ENCODE measurements at regions not wholly inside any gene's neighbourhood (a gene's known extent, or its start where the extent isn't known, plus 50 kb on each side); places are given as distances from the start of the nearest gene placed in this dataset.

DNA sequence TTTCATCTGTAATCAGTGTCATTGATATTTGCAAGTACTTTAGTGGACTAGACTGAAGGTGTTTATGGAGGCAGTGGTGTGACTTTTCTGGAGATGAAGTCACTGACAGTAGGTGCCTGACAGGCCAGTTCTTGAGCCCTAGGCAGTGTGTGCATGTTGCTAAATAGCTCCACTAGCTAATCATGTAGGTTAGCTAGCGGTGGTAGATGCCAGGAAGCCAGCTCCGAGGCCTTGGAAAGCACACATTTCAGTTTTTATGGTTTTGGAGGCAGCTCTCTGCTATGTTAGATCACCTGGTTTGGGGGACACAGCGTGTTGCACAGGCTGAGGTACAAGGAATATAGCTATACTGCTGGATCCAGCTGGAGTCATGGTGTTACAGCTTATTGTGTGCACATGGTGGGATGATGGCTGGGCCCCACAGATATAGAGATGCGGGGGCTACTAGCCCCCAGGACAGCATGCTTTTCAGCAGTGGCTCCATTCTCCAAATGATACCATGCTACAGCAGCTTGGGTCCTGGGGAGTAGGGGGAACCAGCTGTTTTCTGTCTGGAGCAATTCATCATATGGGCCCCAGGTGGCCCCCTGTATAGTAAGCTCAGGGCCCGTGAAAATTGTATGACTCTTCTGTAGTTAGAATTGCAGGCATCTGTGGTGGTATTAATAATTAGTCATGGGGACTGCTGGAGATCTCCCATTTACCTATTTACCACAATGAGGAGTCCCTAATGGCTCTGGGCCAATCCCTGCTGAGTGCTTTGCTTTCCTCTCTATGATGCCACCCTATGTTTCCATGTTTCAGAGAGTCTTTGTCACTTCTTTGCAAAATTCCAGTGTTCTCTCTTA lies 367.2 kb upstream of the LMO3 start:
- H3K4me3 ChIP-seq (ENCODE audit: low read depth, low read length) = no peak overlapping the region
- TF ChIP-seq, protein P1, sequence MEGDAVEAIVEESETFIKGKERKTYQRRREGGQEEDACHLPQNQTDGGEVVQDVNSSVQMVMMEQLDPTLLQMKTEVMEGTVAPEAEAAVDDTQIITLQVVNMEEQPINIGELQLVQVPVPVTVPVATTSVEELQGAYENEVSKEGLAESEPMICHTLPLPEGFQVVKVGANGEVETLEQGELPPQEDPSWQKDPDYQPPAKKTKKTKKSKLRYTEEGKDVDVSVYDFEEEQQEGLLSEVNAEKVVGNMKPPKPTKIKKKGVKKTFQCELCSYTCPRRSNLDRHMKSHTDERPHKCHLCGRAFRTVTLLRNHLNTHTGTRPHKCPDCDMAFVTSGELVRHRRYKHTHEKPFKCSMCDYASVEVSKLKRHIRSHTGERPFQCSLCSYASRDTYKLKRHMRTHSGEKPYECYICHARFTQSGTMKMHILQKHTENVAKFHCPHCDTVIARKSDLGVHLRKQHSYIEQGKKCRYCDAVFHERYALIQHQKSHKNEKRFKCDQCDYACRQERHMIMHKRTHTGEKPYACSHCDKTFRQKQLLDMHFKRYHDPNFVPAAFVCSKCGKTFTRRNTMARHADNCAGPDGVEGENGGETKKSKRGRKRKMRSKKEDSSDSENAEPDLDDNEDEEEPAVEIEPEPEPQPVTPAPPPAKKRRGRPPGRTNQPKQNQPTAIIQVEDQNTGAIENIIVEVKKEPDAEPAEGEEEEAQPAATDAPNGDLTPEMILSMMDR (IDR thresholded peaks at IDR 0.05; ENCODE audit: borderline replicate concordance, insufficient read depth, low read depth, low read length) = no peak

DNA sequence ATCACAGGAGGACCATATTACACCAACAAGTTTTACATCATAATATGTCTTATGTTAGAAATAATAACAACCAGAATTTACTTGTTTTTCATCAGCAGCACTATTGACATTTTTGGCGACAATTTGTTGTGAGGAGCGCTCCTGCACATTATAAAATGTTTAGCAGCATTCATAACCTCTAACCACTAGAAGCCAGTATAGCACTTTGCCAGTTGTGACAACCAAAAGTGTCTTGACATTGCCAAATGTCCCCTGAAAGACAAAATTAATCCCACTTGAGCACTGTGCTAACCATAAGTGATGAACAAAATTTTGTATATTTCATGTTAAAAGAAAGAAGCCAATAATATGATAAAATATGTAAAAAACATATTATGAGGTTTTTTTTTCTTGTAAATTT lies 356.9 kb upstream of the LMO3 start:
- no peak overlapping the region for H3K4me3 ChIP-seq (ENCODE audit: low read depth, low read length)
- TF ChIP-seq, protein P1 (IDR thresholded peaks at IDR 0.05; ENCODE audit: borderline replicate concordance, insufficient read depth, low read depth, low read length) = no peak

DNA sequence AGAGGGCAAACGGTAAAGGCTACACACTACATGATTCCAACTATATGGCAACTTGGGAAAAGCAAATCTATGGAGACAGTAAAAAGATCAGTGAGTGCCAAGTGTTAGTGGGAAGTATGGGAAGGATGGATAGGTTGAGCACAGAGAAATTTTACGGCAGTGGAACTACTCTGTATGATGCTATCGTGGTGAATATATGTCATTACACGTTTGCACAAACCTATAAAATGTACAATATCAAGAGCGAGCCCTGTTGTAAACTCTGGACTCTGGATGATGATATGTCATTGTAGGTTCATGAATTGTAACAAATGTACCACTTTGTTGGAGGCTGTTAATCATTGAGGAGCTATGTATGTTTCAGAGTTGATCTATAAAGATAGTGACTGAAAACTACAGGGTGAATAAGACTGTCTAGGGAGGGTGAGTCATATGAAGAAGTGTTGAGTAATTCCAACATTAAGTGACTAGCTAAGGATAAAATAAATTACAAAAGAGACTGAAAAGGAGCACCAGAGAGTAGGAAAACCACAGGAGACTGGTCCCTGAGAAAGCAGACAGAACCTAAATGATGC lies 349.2 kb upstream of the LMO3 start:
- no peak overlapping the region for H3K4me3 ChIP-seq (ENCODE audit: low read depth, low read length)
- TF ChIP-seq, protein P1 (IDR thresholded peaks at IDR 0.05; ENCODE audit: borderline replicate concordance, insufficient read depth, low read depth, low read length) = no peak

DNA sequence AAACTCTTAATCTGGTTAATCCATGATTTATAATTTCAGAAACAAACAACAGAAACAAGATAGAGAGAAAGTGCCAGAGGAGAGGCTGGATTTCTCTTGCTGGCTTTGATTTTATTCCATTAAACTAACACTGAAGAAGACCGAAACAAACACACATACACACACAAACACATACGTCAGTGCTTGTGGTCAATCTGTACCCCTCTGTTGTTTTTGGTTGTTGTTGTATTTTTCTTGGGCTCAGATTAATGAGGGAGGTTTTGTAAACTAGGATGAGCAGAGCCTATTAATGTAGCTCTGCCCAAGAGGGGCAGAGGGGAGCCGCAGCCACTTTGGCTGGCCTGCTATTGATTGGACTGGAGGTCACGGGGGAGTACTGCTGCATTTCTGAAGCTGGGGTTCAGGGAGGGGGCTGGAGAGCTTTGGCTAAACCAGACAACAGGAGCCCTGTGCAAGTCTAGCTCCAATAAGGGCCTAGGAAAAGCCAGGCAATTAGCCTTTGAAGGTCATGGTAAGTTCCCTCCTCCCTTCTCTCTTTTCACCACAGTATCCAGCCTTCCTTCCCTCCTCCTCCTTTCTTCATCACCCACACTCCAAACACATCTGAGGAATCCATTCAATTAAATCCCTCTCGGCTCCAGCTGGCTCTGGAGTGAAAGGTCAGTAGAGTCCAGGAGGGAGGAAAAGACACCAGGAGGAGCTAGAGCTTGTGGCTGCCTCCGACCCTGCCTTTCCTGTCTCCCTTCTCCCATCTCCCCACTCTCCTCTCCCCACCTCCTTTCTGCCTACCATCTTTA lies 344.1 kb upstream of the LMO3 start:
- TF ChIP-seq, protein P1 (IDR thresholded peaks at IDR 0.05; ENCODE audit: borderline replicate concordance, insufficient read depth, low read depth, low read length) = no peak
- no peak overlapping the region for H3K4me3 ChIP-seq (ENCODE audit: low read depth, low read length)

DNA sequence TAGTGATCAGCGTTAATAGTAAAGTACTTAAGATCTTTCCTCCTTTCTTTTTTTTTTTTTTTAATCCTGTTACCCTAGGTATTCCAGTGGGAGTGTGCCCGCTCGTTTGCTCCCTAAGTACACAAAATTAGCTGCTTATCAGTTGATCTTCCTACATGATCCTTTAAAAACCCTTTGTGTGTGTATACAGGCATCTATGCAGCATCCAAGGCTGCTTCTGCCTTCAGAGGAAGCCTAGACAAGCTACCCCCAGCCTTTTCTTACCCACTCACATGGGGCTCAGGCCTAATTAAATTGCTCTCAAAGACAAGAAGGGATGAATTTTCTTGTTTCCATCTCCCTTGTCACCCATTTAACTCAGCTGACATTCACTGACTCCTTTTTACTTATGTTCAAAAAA lies 343.4 kb upstream of the LMO3 start:
- no peak overlapping the region for H3K4me3 ChIP-seq (ENCODE audit: low read depth, low read length)
- TF ChIP-seq, protein P1 (IDR thresholded peaks at IDR 0.05; ENCODE audit: borderline replicate concordance, insufficient read depth, low read depth, low read length) = no peak

DNA sequence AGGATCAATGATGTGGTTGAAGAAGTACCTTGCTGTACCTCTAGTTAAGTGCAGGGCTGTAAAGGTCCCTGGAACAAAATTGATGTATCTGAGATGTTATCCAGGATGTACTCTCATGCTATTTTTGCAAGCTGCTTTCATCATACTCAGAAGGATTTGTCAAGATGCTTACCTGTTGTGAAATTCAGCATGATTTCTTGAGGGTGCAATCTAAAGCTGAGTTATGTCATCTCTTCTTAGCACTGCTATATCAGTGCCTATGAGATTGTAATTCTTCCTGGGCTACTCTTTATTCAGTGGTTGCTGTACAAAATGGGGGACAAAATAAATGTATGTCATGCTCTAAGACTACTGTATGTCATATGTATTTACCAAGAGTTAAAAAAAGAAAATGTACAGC lies 340.7 kb upstream of the LMO3 start:
- TF ChIP-seq, protein P1 (IDR thresholded peaks at IDR 0.05; ENCODE audit: borderline replicate concordance, insufficient read depth, low read depth, low read length) = no peak
- H3K4me3 ChIP-seq (ENCODE audit: low read depth, low read length) = no peak overlapping the region
